ENCODE measurements at regions not wholly inside any gene's neighbourhood (a gene's known extent, or its start where the extent isn't known, plus 50 kb on each side); places are given as distances from the start of the nearest gene placed in this dataset.

DNA sequence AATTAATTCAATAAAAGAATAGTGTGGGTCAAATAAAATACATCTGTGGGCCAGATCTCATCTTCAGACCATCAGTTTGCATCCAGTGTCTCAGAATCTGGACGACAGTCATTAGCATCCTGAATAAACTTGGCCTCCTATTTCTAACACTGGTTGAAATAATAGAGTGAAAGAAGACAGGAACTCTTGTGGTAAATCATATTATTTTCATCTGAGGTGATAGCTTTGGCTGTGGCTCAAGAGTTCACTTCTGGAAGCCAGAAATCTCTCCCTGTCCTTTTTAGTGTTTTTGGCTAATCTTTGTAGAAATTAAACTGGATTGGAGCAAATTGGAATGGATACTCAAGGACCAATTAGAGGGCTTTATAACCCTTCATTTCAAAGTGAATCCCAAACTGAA, 63.4 kb upstream of the HMHB1 start:
- DNase-seq: no peak
- no peak overlapping the region for H3K27ac ChIP-seq (ENCODE audit: low read depth in 2 of 2, low read length in 2 of 2)
- H3K9ac ChIP-seq (ENCODE audit: low read length in 3 of 3): no peak overlapping the region
- TF ChIP-seq CTCF (IDR thresholded peaks at IDR 0.05; ENCODE audit: borderline replicate concordance, extremely low read depth, insufficient read depth): no peak
- no peak for FAIRE-seq
- intact Hi-C loops (cut with DNase I): no loop called here
- H3K4me1 ChIP-seq (ENCODE audit: control insufficient read depth in 2 of 3, insufficient read depth in 2 of 3, low read depth in 1 of 3, low read length in 3 of 3): no peaks in the 10 kb centered on the region
- no peaks in the 10 kb centered on the region for H3K27me3 ChIP-seq (ENCODE audit: control insufficient read depth, insufficient read depth, low read length)
- H3K4me3 ChIP-seq (ENCODE audit: low read length in 3 of 3): no peak overlapping the region
- no peaks in the 10 kb centered on the region for H3K9me3 ChIP-seq (ENCODE audit: control insufficient read depth in 2 of 3, insufficient read depth in 1 of 3, low read length in 3 of 3)
- no peaks in the 10 kb centered on the region for H3K36me3 ChIP-seq (ENCODE audit: control insufficient read depth in 2 of 3, insufficient read depth in 3 of 3, low read length in 3 of 3)

- no peaks in the 10 kb centered on the region for H3K9me3 ChIP-seq (ENCODE audit: control insufficient read depth in 2 of 3, insufficient read depth in 1 of 3, low read length in 3 of 3)
- DNase-seq (no peak), FAIRE-seq (no peak)
- no peaks in the 10 kb centered on the region for H3K36me3 ChIP-seq (ENCODE audit: control insufficient read depth in 2 of 3, insufficient read depth in 3 of 3, low read length in 3 of 3)
- no peak overlapping the region for H3K9ac ChIP-seq (ENCODE audit: low read length in 3 of 3)
- intact Hi-C loops (cut with DNase I): no loop called here
- TF ChIP-seq CTCF (IDR thresholded peaks at IDR 0.05; ENCODE audit: borderline replicate concordance, extremely low read depth, insufficient read depth): no peak
- H3K4me3 ChIP-seq (ENCODE audit: low read length in 3 of 3): no peak overlapping the region
- no peaks in the 10 kb centered on the region for H3K27me3 ChIP-seq (ENCODE audit: control insufficient read depth, insufficient read depth, low read length)
- no peaks in the 10 kb centered on the region for H3K4me1 ChIP-seq (ENCODE audit: control insufficient read depth in 2 of 3, insufficient read depth in 2 of 3, low read depth in 1 of 3, low read length in 3 of 3)
- H3K27ac ChIP-seq (ENCODE audit: low read depth in 2 of 2, low read length in 2 of 2): no peak overlapping the region
These were observed 69.0 kb upstream of the HMHB1 start for GRCh38 chr5:143742951-143743350.

GRCh38 chr5:143741421-143741820, 70.5 kb upstream of the HMHB1 start:
- Histone ChIP-seq H3K27ac (ENCODE audit: low read depth in 2 of 2, low read length in 2 of 2) (no peak overlapping the region), H3K27me3 (ENCODE audit: control insufficient read depth, insufficient read depth, low read length) (no peaks in the 10 kb centered on the region), H3K4me1 (ENCODE audit: control insufficient read depth in 2 of 3, insufficient read depth in 2 of 3, low read depth in 1 of 3, low read length in 3 of 3) (no peaks in the 10 kb centered on the region), H3K36me3 (ENCODE audit: control insufficient read depth in 2 of 3, insufficient read depth in 3 of 3, low read length in 3 of 3) (no peaks in the 10 kb centered on the region), H3K9ac (ENCODE audit: low read length in 3 of 3) (no peak overlapping the region), H3K4me3 (ENCODE audit: low read length in 3 of 3) (no peak overlapping the region), H3K9me3 (ENCODE audit: control insufficient read depth in 2 of 3, insufficient read depth in 1 of 3, low read length in 3 of 3) (no peaks in the 10 kb centered on the region)
- no peak for FAIRE-seq
- intact Hi-C loops (cut with DNase I): no loop called here
- DNase-seq: no peak
- TF ChIP-seq CTCF (IDR thresholded peaks at IDR 0.05; ENCODE audit: borderline replicate concordance, extremely low read depth, insufficient read depth): no peak

DNA sequence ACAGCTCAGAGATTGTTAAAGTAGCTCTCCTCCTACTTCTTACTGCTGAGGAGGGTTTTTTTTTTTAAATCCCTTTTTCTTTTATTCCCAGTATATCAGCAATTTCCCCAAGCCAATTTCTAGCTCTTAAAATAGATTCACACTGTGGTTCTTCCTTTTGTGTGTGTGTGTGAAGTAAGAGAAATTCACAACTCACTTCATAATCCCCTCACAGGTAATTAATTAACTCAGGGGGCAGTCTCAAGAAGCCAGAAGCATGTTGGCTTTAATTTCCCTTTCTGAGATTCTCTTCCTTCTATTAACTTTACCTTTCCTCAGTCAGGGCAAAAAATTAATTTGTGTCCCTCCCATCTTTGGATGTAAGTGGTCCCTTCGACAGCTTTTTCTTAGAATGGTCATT, 71.0 kb upstream of the HMHB1 start:
- H3K4me3 ChIP-seq (ENCODE audit: low read length in 3 of 3): no peak overlapping the region
- FAIRE-seq: no peak
- H3K27ac ChIP-seq (ENCODE audit: low read depth in 2 of 2, low read length in 2 of 2): no peak overlapping the region
- H3K36me3 ChIP-seq (ENCODE audit: control insufficient read depth in 2 of 3, insufficient read depth in 3 of 3, low read length in 3 of 3): no peaks in the 10 kb centered on the region
- H3K9me3 ChIP-seq (ENCODE audit: control insufficient read depth in 2 of 3, insufficient read depth in 1 of 3, low read length in 3 of 3): no peaks in the 10 kb centered on the region
- no peak for TF ChIP-seq CTCF (IDR thresholded peaks at IDR 0.05; ENCODE audit: borderline replicate concordance, extremely low read depth, insufficient read depth)
- no peaks in the 10 kb centered on the region for H3K27me3 ChIP-seq (ENCODE audit: control insufficient read depth, insufficient read depth, low read length)
- intact Hi-C loops (cut with DNase I): no loop called here
- H3K9ac ChIP-seq (ENCODE audit: low read length in 3 of 3): no peak overlapping the region
- DNase-seq: peak in 1 of 5 donors; percentile 5
- H3K4me1 ChIP-seq (ENCODE audit: control insufficient read depth in 2 of 3, insufficient read depth in 2 of 3, low read depth in 1 of 3, low read length in 3 of 3): no peaks in the 10 kb centered on the region

Measured in kidney (tissue), 13 donors.